Ovary (tissue), 7 donors: ENCODE measurements at regions not wholly inside any gene's neighbourhood (a gene's known extent, or its start where the extent isn't known, plus 50 kb on each side); places are given as distances from the start of the nearest gene placed in this dataset.

Source experiments
- DNase-seq, 5 donors: peaks; one replicate each; pipeline ENCODE4 v3.0.0-alpha.2; 2019 to 2020
- H3K27ac ChIP-seq, 2 donors: fragments of 200-600 bp; one replicate each; pipeline versions ENCODE4 v1.5.1 to v1.8.0; 2019 to 2022
- H3K27me3 ChIP-seq: fragments of 200-600 bp; one replicate; pipeline ENCODE4 v1.8.0; 2022
- H3K36me3 ChIP-seq: fragments of 200-600 bp; sonication (generic); one replicate; pipeline ENCODE4 v1.5.1; 2019
- H3K4me1 ChIP-seq: one replicate; pipeline ENCODE4 v1.8.1; 2013; ENCODE audit warnings: mild to moderate bottlenecking, moderate library complexity; ENCODE audit not compliant: insufficient read depth
- H3K4me3 ChIP-seq: fragments of 200-600 bp; sonication (generic); one replicate; pipeline ENCODE4 v1.5.1; 2017
- H3K9me3 ChIP-seq, 2 donors: fragments of 200-600 bp in 1 of 2; sonication (generic) in 1 of 2; one replicate each; pipeline versions ENCODE4 v1.5.1 to v1.8.1; 2013 to 2019; ENCODE audit warnings: mild to moderate bottlenecking in 1 of 2, moderate library complexity in 1 of 2
- CTCF ChIP-seq, 3 donors: fragments of 450-650 bp in 2 of 3; fragments of 200-600 bp in 1 of 3; IDR thresholded peaks; one replicate each; pipeline versions ENCODE4 v1.5.1 to v1.8.0; 2016 to 2022; ENCODE audit warnings: antibody characterized with exemption in 3 of 3, mild to moderate bottlenecking in 1 of 3
- EP300 ChIP-seq: sonication (generic); formaldehyde crosslinking; IDR thresholded peaks from one replicate; pipeline ENCODE4 v1.6.1; 2017; ENCODE audit warnings: antibody characterized with exemption
- POLR2A ChIP-seq: fragments of 450-650 bp; IDR thresholded peaks from one replicate; pipeline ENCODE4 v1.6.1; 2017; ENCODE audit warnings: antibody characterized with exemption, mild to moderate bottlenecking, moderate library complexity
- WGBS, 3 donors: extraction: QIAGEN DNeasy Blood & Tissue Kit in 1 of 3; methylation state at CpG; one replicate each; pipeline versions ENCODE4 v1.1.5 to v1.1.7; 2013 to 2017; 5-methylcytosine and 5-hydroxymethylcytosine counted together
- intact Hi-C, 4 donors: fragments of 100-400 bp; cut with DNase I; formaldehyde crosslinking; loops; one replicate each; pipeline versions ENCODE4 v1.11.0 to v1.15.1; 2022 to 2023
- donor health status: DM: no; HTN: no; CAD: no; lungs with moderate emphysema.
- donor health status: DM: no; HTN: no; CAD: no.
- donor health status: Bipolar disorder and iron deficiency.
- donor health status: DM: no; HTN: no; CAD: no.
- donor health status: DM: yes; HTN: yes; CAD: no.

GRCh38 chr6:91681296-91681695 is 1094.4 kb upstream of the MAP3K7 start:
- intact Hi-C loops: no loop called here
- no peak for DNase-seq
- no peaks in the 10 kb centered on the region for H3K36me3 ChIP-seq

DNA sequence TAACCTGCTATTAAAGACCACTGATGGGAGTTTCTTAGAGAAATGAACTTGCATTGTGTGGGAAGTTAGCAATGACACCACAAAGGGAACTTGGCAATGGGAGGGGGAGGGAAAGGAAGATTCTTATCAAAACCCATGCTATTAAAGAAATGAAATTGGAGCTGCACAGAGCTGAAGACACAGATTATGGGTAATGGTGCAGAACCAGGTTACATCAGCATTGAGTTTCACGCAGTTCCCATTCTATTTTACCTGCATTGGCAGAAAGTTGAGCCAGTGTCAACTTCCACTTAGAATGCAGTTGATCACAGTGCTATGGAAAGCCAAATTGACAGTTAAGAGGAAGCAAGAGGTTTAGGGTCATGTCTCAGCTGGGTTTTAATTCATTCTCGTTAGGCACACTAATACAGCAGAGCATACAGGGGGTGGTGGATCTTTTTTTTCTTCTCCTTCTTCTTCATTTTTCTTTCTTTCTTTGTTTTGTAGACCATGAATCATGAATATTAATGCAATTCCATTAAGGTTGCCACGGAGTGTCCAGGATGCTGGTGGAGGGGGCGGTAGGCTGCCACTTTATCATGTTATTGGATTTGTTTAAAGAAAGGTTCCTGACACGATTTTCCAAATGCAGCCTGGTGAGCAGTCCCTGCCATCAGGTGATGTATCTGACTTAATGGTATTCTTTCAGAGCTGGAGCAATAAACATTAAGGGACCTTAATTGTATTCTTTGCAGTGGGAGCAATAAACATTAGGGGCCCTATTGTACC is 1092.0 kb upstream of the MAP3K7 start:
- TF ChIP-seq EP300: no peak
- TF ChIP-seq CTCF (IDR thresholded peaks at IDR 0.05): no peak
- TF ChIP-seq POLR2A: no peak
- H3K4me1 ChIP-seq: no peaks in the 10 kb centered on the region
- WGBS, 3 donors: 79 to 82% (median 81%) methylated on average over 5 of the region's 5 CpGs
- no peak overlapping the region for H3K4me3 ChIP-seq
- no peaks in the 10 kb centered on the region for H3K36me3 ChIP-seq
- DNase-seq: no peak
- H3K27me3 ChIP-seq: no peaks in the 10 kb centered on the region
- intact Hi-C loops: no loop called here
- no peaks in the 10 kb centered on the region for H3K9me3 ChIP-seq
- H3K27ac ChIP-seq: no peak overlapping the region

More at GRCh38 chr6:91681296-91681695, 1094.4 kb upstream of the MAP3K7 start:
- Histone ChIP-seq H3K27ac (no peak overlapping the region), H3K4me1 (no peaks in the 10 kb centered on the region), H3K9me3 (no peaks in the 10 kb centered on the region), H3K4me3 (no peak overlapping the region), H3K27me3 (no peaks in the 10 kb centered on the region)
- WGBS, 3 donors: 64 to 66% (median 65%) methylated on average over 7 of the region's 7 CpGs
- no peak for TF ChIP-seq POLR2A
- no peak for TF ChIP-seq EP300
- TF ChIP-seq CTCF (IDR thresholded peaks at IDR 0.05): no peak

GRCh38 chr6:91672201-91672600 is 1085.3 kb upstream of the MAP3K7 start:
- DNase-seq: no peak
- H3K36me3 ChIP-seq: no peaks in the 10 kb centered on the region
- 43 to 52% (median 51%) methylated on average over 1 of the region's 1 CpG for WGBS, 3 donors
- H3K4me1 ChIP-seq: no peaks in the 10 kb centered on the region
- H3K27me3 ChIP-seq: no peaks in the 10 kb centered on the region
- H3K27ac ChIP-seq: no peak overlapping the region
- intact Hi-C loops: no loop called here
- H3K9me3 ChIP-seq: no peaks in the 10 kb centered on the region
- no peak overlapping the region for H3K4me3 ChIP-seq
- TF ChIP-seq POLR2A: no peak
- no peak for TF ChIP-seq CTCF (IDR thresholded peaks at IDR 0.05)
- TF ChIP-seq EP300: no peak

GRCh38 chr6:91669871-91670268 is 1083.0 kb upstream of the MAP3K7 start:
- Histone ChIP-seq H3K9me3 (no peaks in the 10 kb centered on the region), H3K27me3 (no peaks in the 10 kb centered on the region), H3K4me3 (no peak overlapping the region), H3K4me1 (no peaks in the 10 kb centered on the region), H3K36me3 (no peaks in the 10 kb centered on the region), H3K27ac (no peak overlapping the region)
- intact Hi-C loops: no loop called here
- WGBS, 3 donors: 43 to 57% (median 49%) methylated on average over 3 of the region's 3 CpGs
- no peak for DNase-seq
- TF ChIP-seq CTCF (IDR thresholded peaks at IDR 0.05): no peak
- TF ChIP-seq POLR2A: no peak
- no peak for TF ChIP-seq EP300
